ENCODE measurements at regions not wholly inside any gene's neighbourhood (a gene's known extent, or its start where the extent isn't known, plus 50 kb on each side); places are given as distances from the start of the nearest gene placed in this dataset.
A peak's percentile ranks its signal among the peaks of the same experiment; 100 is the strongest.

DNA sequence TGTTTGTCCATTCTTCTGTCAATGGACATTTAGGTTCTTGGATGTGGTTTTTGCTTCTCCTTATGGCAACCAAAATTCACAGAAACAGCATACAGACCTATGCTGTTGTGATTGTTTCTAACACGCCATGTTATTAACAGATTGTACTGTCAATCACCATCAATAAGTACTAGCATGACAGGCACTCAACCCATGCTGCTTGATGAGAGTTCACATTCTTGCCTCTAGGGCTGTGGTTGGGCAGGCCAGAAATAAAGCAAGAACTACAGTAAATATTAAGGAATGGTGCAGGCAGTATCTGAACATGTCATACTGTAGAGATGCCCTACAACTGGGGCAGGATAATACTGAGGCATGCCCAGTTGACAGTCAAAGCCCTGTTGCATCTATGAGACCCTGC is 171.2 kb upstream of the ZFHX3 start:
- Mint-ChIP-seq H3K36me3 (ENCODE audit: low read depth) (no peaks in the 10 kb centered on the region), H3K4me1 (peaks cover 14% of the 10 kb centered on the region)

DNA sequence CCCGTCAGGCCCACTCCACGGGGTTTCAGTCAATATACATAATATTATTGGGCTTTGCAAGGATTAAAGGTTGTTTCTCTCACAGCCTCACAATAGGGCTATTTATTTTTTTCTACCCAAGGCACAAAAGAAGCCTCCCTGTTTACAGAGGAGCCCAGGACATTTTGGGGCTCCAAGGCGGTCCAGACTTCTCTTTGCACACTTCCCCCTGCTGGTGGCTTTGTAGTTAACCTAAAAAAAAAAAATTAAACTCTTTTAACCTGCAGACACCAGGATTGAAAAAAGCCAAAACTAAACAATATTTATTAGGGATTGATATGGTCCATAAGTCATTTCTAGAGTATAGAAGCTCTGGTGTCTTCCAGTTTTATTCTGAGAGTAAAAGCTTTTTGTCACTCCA is 169.7 kb upstream of the ZFHX3 start:
- TF ChIP-seq CTCF (IDR thresholded peaks at IDR 0.05; ENCODE audit: unreplicated experiment in 3 of 3) = peak in 2 of 3 experiments; percentile 11 to 15
- Mint-ChIP-seq H3K9me3 (peaks cover 6% of the 10 kb centered on the region), H3K27ac (no peak overlapping the region), H3K4me1 (peaks cover 29% of the 10 kb centered on the region), H3K27me3 (ENCODE audit: low read depth) (peaks cover 4% of the 10 kb centered on the region), H3K4me3 (no peak overlapping the region), H3K36me3 (ENCODE audit: low read depth) (no peaks in the 10 kb centered on the region)

More for the DNA sequence above, 171.2 kb upstream of the ZFHX3 start:
- H3K27me3 Mint-ChIP-seq (ENCODE audit: low read depth) = peaks cover 4% of the 10 kb centered on the region
- no peak overlapping the region for H3K4me3 Mint-ChIP-seq
- H3K9me3 Mint-ChIP-seq = peaks cover 6% of the 10 kb centered on the region
- no peak for TF ChIP-seq CTCF (IDR thresholded peaks at IDR 0.05; ENCODE audit: unreplicated experiment in 3 of 3)
- no peak overlapping the region for H3K27ac Mint-ChIP-seq

GRCh38 chr16:73216932-73217331 is 169.0 kb upstream of the ZFHX3 start:
- no peak overlapping the region for H3K4me3 Mint-ChIP-seq
- peaks cover 4% of the 10 kb centered on the region for H3K27me3 Mint-ChIP-seq (ENCODE audit: low read depth)
- peaks cover 6% of the 10 kb centered on the region for H3K9me3 Mint-ChIP-seq
- H3K4me1 Mint-ChIP-seq = peaks cover 36% of the 10 kb centered on the region
- no peak for TF ChIP-seq CTCF (IDR thresholded peaks at IDR 0.05; ENCODE audit: unreplicated experiment in 3 of 3)
- H3K36me3 Mint-ChIP-seq (ENCODE audit: low read depth) = no peaks in the 10 kb centered on the region
- H3K27ac Mint-ChIP-seq = no peak overlapping the region

DNA sequence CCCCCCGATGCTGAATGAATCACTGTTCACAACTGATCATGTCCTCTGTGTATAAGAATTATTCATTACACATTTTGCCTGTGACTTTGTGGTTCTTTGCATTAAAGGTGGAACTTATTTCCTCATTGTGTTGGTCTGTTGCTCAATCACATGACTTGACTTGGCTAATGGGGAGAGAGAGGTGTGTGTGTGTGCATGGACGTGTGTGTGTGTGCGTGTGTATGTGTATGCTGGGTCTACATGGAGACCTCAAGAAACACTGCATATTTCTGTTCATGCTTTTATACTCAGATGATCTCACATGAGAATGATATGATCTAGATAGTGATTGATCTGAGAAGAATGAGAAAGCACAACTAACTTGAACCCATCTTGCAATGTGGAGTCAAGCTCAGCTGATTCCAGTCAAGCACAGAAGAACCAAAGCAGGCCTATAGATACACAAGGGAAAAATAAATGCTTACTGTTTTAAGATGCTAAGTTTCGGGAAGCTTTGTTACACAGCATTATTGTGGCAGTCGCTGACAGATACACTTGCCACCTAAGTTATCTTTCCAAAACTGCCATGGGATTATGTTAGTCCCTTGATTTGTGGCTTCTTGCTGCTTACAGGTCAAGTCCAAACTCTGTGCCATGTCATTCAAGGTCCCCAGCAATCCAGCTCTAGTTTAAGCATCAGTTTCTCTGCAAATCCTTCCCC is 167.9 kb upstream of the ZFHX3 start:
- no peak for TF ChIP-seq CTCF (IDR thresholded peaks at IDR 0.05; ENCODE audit: unreplicated experiment in 3 of 3)
- H3K4me1 Mint-ChIP-seq = peaks cover 39% of the 10 kb centered on the region
- no peak overlapping the region for H3K4me3 Mint-ChIP-seq
- no peaks in the 10 kb centered on the region for H3K36me3 Mint-ChIP-seq (ENCODE audit: low read depth)
- H3K27me3 Mint-ChIP-seq (ENCODE audit: low read depth) = peaks cover 4% of the 10 kb centered on the region
- peak overlapping the region; percentile 69 to 78 (median 69) for H3K27ac Mint-ChIP-seq
- peaks cover 6% of the 10 kb centered on the region for H3K9me3 Mint-ChIP-seq

DNA sequence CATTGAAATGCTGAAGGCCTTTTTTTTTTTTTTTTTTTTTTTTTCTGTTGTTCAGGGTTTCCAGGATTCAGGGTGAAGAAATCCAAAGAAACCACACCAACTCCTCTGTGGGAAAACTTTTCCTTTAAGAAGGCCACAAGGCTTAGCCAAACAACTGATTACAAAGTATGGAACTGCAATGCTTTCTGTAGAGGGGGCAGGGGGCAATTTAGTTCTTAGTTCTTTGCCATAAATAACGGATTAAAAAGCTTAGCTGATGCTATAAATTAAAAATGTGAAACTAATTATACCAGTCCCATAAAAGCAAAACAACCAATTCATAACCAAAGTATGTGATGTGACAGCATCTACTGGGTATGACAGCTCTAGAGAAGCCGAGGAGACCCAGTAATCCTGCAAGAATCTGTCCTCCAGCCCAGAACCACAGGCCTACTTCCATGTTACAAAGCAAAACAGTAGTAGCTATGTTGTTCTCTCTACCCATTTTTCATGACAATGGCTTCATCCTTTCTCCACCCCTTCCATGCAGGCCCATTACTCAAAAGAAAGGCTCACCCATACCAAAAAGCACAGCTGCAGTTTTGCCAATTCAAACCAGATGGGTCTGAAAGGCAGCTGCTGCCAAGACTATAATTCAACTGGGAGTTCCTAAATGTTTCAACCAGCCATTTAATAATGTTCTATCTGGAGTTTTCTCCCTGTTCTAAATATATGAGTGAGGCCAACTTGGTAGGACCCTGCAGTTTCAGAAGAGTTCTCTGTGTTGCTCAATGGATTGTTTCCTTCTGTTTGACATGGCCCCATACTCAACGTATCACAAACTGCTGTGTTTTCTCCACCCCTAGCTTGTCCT is 167.1 kb upstream of the ZFHX3 start:
- Mint-ChIP-seq H3K36me3 (ENCODE audit: low read depth) (no peaks in the 10 kb centered on the region), H3K27ac (peak overlapping the region; percentile 69 to 78 (median 69)), H3K9me3 (peaks cover 6% of the 10 kb centered on the region), H3K27me3 (ENCODE audit: low read depth) (peaks cover 4% of the 10 kb centered on the region), H3K4me1 (peaks cover 39% of the 10 kb centered on the region), H3K4me3 (no peak overlapping the region)
- no peak for TF ChIP-seq CTCF (IDR thresholded peaks at IDR 0.05; ENCODE audit: unreplicated experiment in 3 of 3)

Measured in nephron (organoid).